GM23248 (cell line): ENCODE measurements at regions not wholly inside any gene's neighbourhood (a gene's known extent, or its start where the extent isn't known, plus 50 kb on each side); places are given as distances from the start of the nearest gene placed in this dataset.

Experiments used
- EZH2 ChIP-seq: fragments of 200-600 bp; sonication (generic); IDR thresholded peaks from 2 replicates; pipeline ENCODE4 v1.6.1; 2018; ENCODE audit warnings: antibody characterized with exemption, mild to moderate bottlenecking; ENCODE audit not compliant: insufficient read depth, poor library complexity, severe bottlenecking
- EZH2phosphoT487 ChIP-seq: fragments of 200-600 bp; sonication (generic); IDR thresholded peaks from 2 replicates; pipeline ENCODE4 v1.6.1; 2018; ENCODE audit warnings: antibody characterized with exemption, moderate library complexity, mild to moderate bottlenecking, low read depth; ENCODE audit not compliant: insufficient read depth

DNA sequence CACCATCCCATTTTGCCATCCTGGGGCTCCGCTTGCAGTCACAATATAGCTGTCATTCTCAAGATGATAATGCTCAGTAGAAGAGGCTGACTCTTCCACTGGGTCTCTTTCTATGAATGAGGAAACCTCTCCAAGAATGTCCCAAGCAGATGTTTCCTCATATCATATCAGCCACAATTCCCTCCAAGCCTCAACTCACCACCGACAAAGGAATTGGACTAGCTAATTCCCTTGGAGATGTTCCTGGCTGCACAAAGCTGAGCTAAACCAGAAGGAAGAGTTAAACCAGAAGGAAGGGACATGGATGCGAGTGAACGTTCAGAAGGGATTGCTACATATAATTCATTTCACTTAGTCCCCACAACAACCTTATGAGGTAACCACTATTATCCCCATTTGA is 65.0 kb upstream of the NPAS2 start:
- TF ChIP-seq EZH2phosphoT487 (no peak), EZH2 (no peak)
